ENCODE measurements at regions not wholly inside any gene's neighbourhood (a gene's known extent, or its start where the extent isn't known, plus 50 kb on each side); places are given as distances from the start of the nearest gene placed in this dataset.

GRCh38 chr2:18311420-18312195, 248.8 kb downstream of the RDH14 start:
- H3K4me3 ChIP-seq (ENCODE audit: low read depth, low read length): no peak overlapping the region
- H3K27me3 ChIP-seq (ENCODE audit: control insufficient read depth, insufficient read depth, low read length): no peaks in the 10 kb centered on the region
- TF ChIP-seq CTCF (IDR thresholded peaks at IDR 0.05; ENCODE audit: insufficient read depth, low read length, poor library complexity, severe bottlenecking): no peak
- peak; percentile 78 for DNase-seq (ENCODE audit: low read depth)
- H3K36me3 ChIP-seq (ENCODE audit: control insufficient read depth, insufficient read depth, low read length): no peaks in the 10 kb centered on the region

GRCh38 chr2:18309627-18310026, 250.8 kb downstream of the RDH14 start:
- no peak for TF ChIP-seq CTCF (IDR thresholded peaks at IDR 0.05; ENCODE audit: insufficient read depth, low read length, poor library complexity, severe bottlenecking)

GRCh38 chr2:18309188-18309587, 251.3 kb downstream of the RDH14 start:
- DNase-seq (ENCODE audit: low read depth): no peak
- no peak for TF ChIP-seq CTCF (IDR thresholded peaks at IDR 0.05; ENCODE audit: insufficient read depth, low read length, poor library complexity, severe bottlenecking)
- Histone ChIP-seq H3K27me3 (ENCODE audit: control insufficient read depth, insufficient read depth, low read length) (no peaks in the 10 kb centered on the region), H3K4me3 (ENCODE audit: low read depth, low read length) (no peak overlapping the region), H3K36me3 (ENCODE audit: control insufficient read depth, insufficient read depth, low read length) (no peaks in the 10 kb centered on the region)

More at GRCh38 chr2:18309627-18310026, 250.8 kb downstream of the RDH14 start:
- no peaks in the 10 kb centered on the region for H3K27me3 ChIP-seq (ENCODE audit: control insufficient read depth, insufficient read depth, low read length)
- no peak for DNase-seq (ENCODE audit: low read depth)
- no peak overlapping the region for H3K4me3 ChIP-seq (ENCODE audit: low read depth, low read length)
- no peaks in the 10 kb centered on the region for H3K36me3 ChIP-seq (ENCODE audit: control insufficient read depth, insufficient read depth, low read length)

- H3K4me3 ChIP-seq (ENCODE audit: low read depth, low read length): no peak overlapping the region
- no peak for DNase-seq (ENCODE audit: low read depth)
- no peak for TF ChIP-seq CTCF (IDR thresholded peaks at IDR 0.05; ENCODE audit: insufficient read depth, low read length, poor library complexity, severe bottlenecking)
- H3K36me3 ChIP-seq (ENCODE audit: control insufficient read depth, insufficient read depth, low read length): no peaks in the 10 kb centered on the region
- H3K27me3 ChIP-seq (ENCODE audit: control insufficient read depth, insufficient read depth, low read length): no peaks in the 10 kb centered on the region
These were observed 255.6 kb downstream of the RDH14 start for GRCh38 chr2:18304849-18305248.

- no peak overlapping the region for H3K4me3 ChIP-seq (ENCODE audit: low read depth, low read length)
- no peaks in the 10 kb centered on the region for H3K36me3 ChIP-seq (ENCODE audit: control insufficient read depth, insufficient read depth, low read length)
- no peak for DNase-seq (ENCODE audit: low read depth)
- no peak for TF ChIP-seq CTCF (IDR thresholded peaks at IDR 0.05; ENCODE audit: insufficient read depth, low read length, poor library complexity, severe bottlenecking)
- no peaks in the 10 kb centered on the region for H3K27me3 ChIP-seq (ENCODE audit: control insufficient read depth, insufficient read depth, low read length)
These were observed 258.9 kb downstream of the RDH14 start for GRCh38 chr2:18301421-18302139.
